Jurkat, Clone E6-1 (cell line): ENCODE measurements at regions not wholly inside any gene's neighbourhood (a gene's known extent, or its start where the extent isn't known, plus 50 kb on each side); places are given as distances from the start of the nearest gene placed in this dataset.
"Not testable (repeated sequence)": the region's sequence is repeated elsewhere in the genome, so short reads cannot be mapped to it uniquely, and the experiment has no call there.

Experiments used
- DNase-seq: peaks from one replicate; pipeline ENCODE4 v3.0.0-alpha.2; 2011; ENCODE audit warnings: low read depth, low spot score
- H3K4me3 ChIP-seq: 2 replicates; pipeline ENCODE4 v1.5.1; 2011; ENCODE audit warnings: mild to moderate bottlenecking, low read length, control low read depth, moderate library complexity

- H3K4me3 ChIP-seq, result peak overlapping the region; percentile 72
- DNase-seq, result peak; percentile 67
Measured at GRCh38 chr3:174440741-174441587, 418.2 kb upstream of the NAALADL2 start.

GRCh38 chr3:174441588-174442301, 417.4 kb upstream of the NAALADL2 start:
- H3K4me3 ChIP-seq, result peak overlapping the region; percentile 72

DNA sequence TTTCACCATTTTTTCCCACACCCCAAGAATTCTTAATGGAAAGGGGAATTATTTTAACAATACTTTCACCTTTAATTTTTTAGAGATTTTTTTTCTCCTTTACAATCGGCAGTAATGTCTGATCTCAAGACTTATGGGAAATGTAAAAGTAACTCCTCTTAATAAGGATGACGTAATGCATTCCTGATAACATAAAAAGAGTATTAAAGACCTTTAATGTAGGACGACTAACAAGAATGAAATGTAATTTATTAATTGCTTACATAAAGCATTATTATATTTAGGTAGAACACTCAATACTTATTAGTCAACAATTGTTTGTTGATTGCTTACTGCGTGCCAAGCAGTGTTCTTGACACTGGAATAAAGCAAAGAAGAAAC, 416.8 kb upstream of the NAALADL2 start:
- no peak overlapping the region for H3K4me3 ChIP-seq
- no peak for DNase-seq

More at GRCh38 chr3:174441588-174442301, 417.4 kb upstream of the NAALADL2 start:
- peak; percentile 8 for DNase-seq

- no peak overlapping the region for H3K4me3 ChIP-seq
- DNase-seq, result no peak
Measured at GRCh38 chr3:174444391-174444790, 414.7 kb upstream of the NAALADL2 start.

GRCh38 chr3:174457758-174458157, 401.4 kb upstream of the NAALADL2 start:
- no peak for DNase-seq
- no peak overlapping the region for H3K4me3 ChIP-seq

- no peak for DNase-seq
- no peak overlapping the region for H3K4me3 ChIP-seq
Measured at GRCh38 chr3:174460831-174461230, 398.3 kb upstream of the NAALADL2 start.

DNA sequence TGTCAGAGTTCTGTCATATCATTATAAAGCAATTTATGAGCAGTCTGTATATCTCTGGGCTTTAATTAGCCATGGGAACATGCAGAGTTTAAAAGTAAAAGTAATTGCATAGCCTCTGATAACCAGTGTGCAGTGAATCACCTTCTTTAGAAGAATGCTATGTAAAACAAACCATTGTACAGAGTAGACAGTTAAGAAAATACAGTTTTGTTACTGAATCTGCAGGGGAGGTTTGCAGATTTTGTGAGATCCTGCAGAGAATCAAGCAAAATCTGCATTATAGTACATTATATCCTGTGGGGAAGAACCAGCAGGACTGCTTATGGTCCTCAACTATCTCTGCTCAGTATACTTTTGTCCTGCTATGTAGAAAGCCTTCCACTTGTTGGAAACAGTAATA, 396.2 kb upstream of the NAALADL2 start:
- no peak overlapping the region for H3K4me3 ChIP-seq
- DNase-seq, result no peak

GRCh38 chr3:174465177-174465576, 394.0 kb upstream of the NAALADL2 start:
- no peak for DNase-seq

GRCh38 chr3:174466471-174467054, 392.6 kb upstream of the NAALADL2 start:
- DNase-seq, result no peak
- no peak overlapping the region for H3K4me3 ChIP-seq

More at GRCh38 chr3:174465177-174465576, 394.0 kb upstream of the NAALADL2 start:
- no peak overlapping the region for H3K4me3 ChIP-seq

GRCh38 chr3:174477491-174477890, 381.6 kb upstream of the NAALADL2 start:
- no peak for DNase-seq

GRCh38 chr3:174480767-174481166, 378.4 kb upstream of the NAALADL2 start:
- no peak overlapping the region for H3K4me3 ChIP-seq
- DNase-seq, result no peak

More at GRCh38 chr3:174477491-174477890, 381.6 kb upstream of the NAALADL2 start:
- H3K4me3 ChIP-seq, result no peak overlapping the region

DNA sequence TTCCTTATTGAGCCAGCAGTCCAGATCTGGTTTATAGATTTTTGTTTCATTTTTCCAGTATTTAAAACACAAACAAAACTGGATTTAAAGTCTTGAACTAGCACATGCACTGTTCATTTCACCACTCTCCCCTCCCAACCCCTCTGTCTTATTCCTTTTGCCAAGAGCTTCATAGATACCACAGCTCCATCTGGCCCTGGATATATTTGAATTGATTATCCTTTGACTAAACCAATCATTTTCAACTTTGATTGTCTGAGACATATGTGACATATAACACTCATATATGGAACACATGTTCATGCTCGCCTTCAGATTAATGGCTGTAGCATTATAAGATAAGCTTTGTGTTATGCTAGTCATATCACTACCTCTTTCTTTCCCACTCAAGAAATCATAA, 376.6 kb upstream of the NAALADL2 start:
- no peak overlapping the region for H3K4me3 ChIP-seq
- no peak for DNase-seq

DNA sequence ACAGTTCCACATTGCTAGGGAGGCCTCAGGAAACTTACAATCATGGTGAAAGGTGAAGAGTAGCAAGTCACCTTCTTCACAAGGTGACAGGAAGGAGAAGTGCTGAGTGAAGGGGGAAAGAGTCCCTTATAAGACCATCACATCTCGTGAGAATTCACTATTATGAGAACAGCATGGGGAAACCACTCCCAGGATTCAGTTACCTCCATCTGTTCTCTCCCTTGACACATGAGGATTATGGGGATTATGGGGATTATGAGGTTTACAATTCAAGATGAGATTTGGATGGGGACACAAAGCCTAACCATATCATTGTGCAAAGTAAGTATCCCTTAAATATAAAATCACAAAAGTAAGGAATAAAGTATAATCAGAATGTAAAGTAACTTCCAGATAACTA, 375.9 kb upstream of the NAALADL2 start:
- no peak for DNase-seq
- H3K4me3 ChIP-seq, result no peak overlapping the region

GRCh38 chr3:174483856-174484255, 375.3 kb upstream of the NAALADL2 start:
- DNase-seq, result not testable (repeated sequence)

GRCh38 chr3:174488527-174488926, 370.6 kb upstream of the NAALADL2 start:
- DNase-seq, result no peak
- no peak overlapping the region for H3K4me3 ChIP-seq

More at GRCh38 chr3:174483856-174484255, 375.3 kb upstream of the NAALADL2 start:
- not testable (repeated sequence) for H3K4me3 ChIP-seq

DNA sequence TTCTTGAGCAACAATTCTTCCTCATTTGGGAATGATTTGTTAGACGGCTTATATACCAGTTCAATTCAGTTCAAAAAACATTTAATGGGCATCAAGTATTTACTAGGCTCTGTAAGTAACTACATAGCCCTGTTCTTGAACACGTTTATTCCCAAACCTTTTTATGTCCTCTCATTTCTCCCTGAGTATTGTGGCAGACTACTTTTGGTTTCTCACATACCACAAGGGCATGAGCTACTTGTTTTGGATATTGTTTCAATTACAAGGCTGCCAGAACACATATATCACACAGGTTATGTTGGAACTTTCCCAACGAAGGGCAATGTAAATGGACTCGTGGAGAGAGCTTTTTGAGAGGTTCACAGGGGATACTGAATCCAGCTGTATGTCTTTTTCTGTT, 363.8 kb upstream of the NAALADL2 start:
- no peak for DNase-seq
- no peak overlapping the region for H3K4me3 ChIP-seq

GRCh38 chr3:174495928-174496327, 363.2 kb upstream of the NAALADL2 start:
- H3K4me3 ChIP-seq, result no peak overlapping the region
- no peak for DNase-seq

DNA sequence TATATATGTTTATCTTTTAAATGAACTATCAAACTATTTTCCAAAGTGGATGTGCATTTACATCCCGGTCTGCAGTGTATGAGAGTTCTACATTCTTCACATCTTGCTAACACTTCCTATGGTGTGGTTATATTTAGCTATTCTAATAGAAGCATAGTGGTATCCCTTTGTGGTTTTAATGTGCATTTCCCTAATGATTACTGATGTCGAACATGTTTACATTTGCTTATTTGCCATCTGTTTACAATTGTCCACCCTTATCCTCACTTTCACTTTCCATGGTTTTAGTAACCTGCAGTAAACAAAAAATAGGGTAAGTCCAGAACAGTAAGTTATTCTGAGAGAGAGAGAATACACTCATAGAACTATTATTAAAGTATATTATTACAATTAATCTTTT, 360.5 kb upstream of the NAALADL2 start:
- DNase-seq, result no peak
- no peak overlapping the region for H3K4me3 ChIP-seq

DNA sequence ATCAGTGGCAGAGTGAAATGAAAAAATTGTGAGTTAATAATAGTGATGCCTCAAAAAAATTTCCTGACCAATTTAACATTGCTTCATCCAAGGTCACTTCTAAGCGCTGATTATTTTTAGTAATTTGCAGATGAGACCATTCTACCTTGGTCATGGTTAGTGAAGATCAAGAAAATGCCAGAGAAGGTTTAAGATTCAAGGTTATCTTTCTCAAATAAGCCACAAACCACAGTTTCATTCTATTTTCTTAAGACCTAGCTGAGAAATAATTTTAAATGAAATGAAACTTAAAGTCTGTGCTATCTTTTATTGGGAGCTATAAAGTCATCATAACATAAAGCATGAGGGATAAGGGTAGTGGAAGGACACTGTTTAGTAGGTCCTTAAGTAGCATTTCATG, 353.9 kb upstream of the NAALADL2 start:
- DNase-seq, result no peak

GRCh38 chr3:174524203-174524602, 334.9 kb upstream of the NAALADL2 start:
- H3K4me3 ChIP-seq, result no peak overlapping the region
- no peak for DNase-seq

More for the DNA sequence above, 353.9 kb upstream of the NAALADL2 start:
- no peak overlapping the region for H3K4me3 ChIP-seq
